Neural progenitor cell (in vitro differentiated cells): ENCODE measurements at regions not wholly inside any gene's neighbourhood (a gene's known extent, or its start where the extent isn't known, plus 50 kb on each side); places are given as distances from the start of the nearest gene placed in this dataset.

Source experiments
- CTCF ChIP-seq: fragments of 200-600 bp; sonication (generic); IDR thresholded peaks from 2 replicates; pipeline ENCODE4 v1.5.1; 2017; ENCODE audit warnings: antibody characterized with exemption, mild to moderate bottlenecking
- EZH2 ChIP-seq: fragments of 200-600 bp; sonication (generic); IDR thresholded peaks from 2 replicates; pipeline ENCODE4 v1.6.1; 2017; ENCODE audit warnings: antibody characterized with exemption, mild to moderate bottlenecking, moderate library complexity

- TF ChIP-seq CTCF (no peak), EZH2 (no peak)
Observed at GRCh38 chr15:100721758-100722550, 119.6 kb downstream of the ASB7 start.
